HG03103 (cell line): ENCODE measurements at regions not wholly inside any gene's neighbourhood (a gene's known extent, or its start where the extent isn't known, plus 50 kb on each side); places are given as distances from the start of the nearest gene placed in this dataset.
"Not testable (repeated sequence)": the region's sequence is repeated elsewhere in the genome, so short reads cannot be mapped to it uniquely, and the experiment has no call there.

Experiments
- ATAC-seq: cut with Tn5 transposase; IDR thresholded peaks from one replicate; pipeline ENCODE4 v1.9.1; 2021; ENCODE audit warnings: low read depth; ENCODE audit not compliant: unreplicated experiment

DNA sequence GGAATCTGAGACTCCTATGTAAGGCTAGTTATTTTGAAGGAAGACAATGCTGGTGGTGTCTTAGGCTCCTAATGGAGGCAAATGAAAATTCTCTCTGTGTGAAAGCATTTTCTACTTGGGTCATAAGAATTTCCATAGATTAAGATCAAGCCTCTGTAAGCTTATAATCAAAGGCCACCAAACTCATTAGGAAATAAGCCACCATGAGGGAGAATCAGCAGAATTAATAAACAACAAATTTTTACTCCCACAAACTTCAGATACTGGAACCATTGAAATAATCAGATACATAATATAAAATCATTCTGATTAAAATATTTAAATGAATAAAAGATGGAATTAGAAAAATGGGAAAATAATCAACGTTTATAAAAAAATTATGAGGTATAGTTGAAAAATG is 178.7 kb downstream of the NPIPA8 start:
- not testable (repeated sequence) for ATAC-seq

GRCh38 chr16:18152832-18153231 is 183.7 kb downstream of the NPIPA8 start:
- ATAC-seq = not testable (repeated sequence)

GRCh38 chr16:18148132-18148531 is 188.4 kb downstream of the NPIPA8 start:
- not testable (repeated sequence) for ATAC-seq

- ATAC-seq = not testable (repeated sequence)
Observed at GRCh38 chr16:18146601-18147142, 189.9 kb downstream of the NPIPA8 start.

GRCh38 chr16:18142066-18142465 is 194.5 kb downstream of the NPIPA8 start:
- ATAC-seq = not testable (repeated sequence)

DNA sequence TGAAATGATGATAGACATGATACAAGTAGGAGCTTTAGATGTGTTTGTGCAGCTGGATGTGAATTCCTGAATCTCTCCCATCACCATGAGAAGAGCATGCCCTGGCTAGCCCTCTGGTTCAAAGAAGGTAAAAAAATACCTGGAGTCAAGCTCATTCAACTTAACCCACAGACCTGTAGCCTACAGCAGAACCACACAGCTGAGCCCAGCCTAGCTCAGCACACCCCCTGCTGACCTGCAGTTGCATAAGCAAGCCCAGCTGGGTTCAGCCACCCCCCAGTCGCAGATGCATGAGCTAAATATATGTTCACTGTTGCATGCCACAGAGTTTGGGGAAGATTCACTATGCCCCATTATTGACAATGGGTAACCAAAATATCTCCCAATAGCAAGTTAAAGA is 200.2 kb downstream of the NPIPA8 start:
- not testable (repeated sequence) for ATAC-seq

DNA sequence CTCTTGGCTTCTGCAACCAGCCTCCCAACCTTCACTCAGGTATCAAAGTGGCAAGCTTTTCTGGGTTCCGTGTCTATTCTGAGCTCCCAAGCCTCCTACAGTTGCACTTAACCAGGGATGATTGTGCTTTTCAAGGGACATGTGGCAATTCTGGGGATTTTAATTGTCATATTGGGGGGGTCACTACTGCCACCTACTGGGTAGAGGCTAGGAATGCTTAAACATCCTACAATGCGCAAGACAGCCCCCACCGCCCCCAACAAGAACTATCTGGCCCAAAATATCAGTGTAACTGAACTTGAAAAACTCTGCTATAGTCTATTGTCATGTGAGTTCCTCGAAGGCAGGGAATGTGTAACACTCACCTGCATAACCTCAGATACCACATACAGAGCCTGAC is 201.5 kb downstream of the NPIPA8 start:
- not testable (repeated sequence) for ATAC-seq

DNA sequence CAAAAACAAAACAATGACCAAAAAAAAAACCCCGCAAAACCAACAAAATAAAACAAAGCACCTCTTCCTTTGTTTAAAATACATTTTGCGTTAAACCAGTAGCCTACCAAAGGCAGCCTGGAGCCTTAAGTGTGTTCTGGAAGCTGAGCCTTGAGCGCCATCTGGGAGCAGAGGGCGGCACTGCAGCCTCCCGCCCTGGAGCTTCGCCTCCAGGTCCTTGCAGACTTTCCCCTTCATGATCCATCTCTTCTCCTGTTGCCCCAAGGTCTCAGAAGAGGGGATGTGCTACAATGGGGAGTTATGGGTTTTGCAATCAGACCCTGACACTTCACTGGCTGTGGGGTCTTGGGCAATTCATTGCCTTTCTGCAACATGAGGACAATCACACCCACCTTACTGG is 204.9 kb downstream of the NPIPA8 start:
- not testable (repeated sequence) for ATAC-seq

GRCh38 chr16:18130478-18131120 is 205.9 kb downstream of the NPIPA8 start:
- ATAC-seq = not testable (repeated sequence)

DNA sequence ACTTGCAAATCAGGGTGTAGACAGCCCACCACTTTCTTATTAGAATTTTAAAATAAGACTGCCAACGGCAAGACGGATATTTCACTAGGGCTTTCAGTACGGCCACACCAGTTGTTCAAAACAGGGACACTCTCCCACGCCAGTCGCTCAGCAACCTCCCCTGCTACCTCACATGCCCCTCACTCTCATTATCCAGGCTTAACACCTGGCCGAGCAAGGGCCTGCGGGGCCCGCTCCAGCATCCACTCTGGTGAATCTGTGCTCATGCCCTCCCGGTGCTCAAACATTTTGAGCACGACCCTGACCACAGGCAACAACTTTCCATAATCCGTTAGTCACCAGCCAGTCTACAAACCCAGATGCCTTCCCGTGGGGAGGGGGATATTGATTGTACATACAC is 209.5 kb downstream of the NPIPA8 start:
- not testable (repeated sequence) for ATAC-seq

DNA sequence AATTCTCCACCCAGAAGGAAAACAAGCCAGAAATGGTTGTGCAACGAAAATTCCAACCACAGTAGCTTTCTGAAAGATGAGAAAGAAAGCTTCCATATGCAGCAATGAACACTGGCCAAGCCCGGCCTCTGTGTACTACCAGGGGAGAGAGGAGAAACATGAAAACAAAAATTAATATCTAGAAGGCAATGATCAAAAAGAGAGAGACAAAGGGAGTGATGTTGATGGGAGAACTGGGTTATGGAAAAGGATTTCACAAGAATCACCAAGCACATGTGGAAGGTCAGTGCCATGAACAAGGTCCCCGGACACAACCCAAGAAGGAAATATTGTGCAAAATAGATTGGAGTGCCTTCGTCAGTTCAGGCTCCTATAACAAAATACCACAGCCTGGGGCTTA is 217.4 kb downstream of the NPIPA8 start:
- not testable (repeated sequence) for ATAC-seq

- ATAC-seq = not testable (repeated sequence)
Observed at GRCh38 chr16:18118684-18119083, 217.9 kb downstream of the NPIPA8 start.

- not testable (repeated sequence) for ATAC-seq
Observed at GRCh38 chr16:18118071-18118470, 218.5 kb downstream of the NPIPA8 start.

DNA sequence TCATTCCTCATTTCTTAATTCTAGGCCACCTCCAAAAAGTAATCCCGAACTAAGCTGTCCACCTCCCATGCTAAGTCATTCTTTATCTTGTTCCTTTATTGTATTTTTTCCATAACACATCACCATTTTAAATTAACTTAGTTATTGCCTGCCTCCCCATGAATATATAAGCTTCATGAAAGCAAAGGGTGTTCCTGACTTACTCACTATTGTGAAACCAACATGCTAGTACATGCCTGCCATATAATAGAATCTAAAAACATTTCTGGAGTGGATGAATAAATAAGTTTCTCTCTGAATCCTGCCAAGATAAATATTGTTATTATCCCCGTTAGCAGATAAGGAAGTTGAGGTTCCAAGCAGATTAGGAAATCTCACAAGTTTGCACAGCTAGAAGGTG is 232.1 kb downstream of the NPIPA8 start:
- ATAC-seq = not testable (repeated sequence)

GRCh38 chr16:18101077-18101476 is 235.5 kb downstream of the NPIPA8 start:
- not testable (repeated sequence) for ATAC-seq

DNA sequence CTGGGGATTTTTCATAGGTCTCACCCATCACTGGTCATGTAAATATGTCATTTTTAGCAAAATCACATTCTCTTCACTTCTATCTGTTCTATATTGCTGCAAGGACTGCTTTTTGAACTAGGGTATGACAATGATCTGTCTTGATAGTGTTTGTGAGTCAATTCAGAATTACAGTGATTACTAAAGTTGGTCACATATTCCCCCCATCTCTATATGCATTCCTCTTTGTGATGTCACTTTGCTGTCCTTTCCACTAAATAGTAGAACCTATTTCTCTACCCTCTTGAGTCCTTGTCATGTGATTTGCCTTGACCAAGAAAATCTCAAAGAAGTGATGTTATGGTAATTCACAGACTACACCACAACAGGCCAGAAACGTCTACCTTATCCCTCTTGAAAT is 243.9 kb downstream of the NPIPA8 start:
- not testable (repeated sequence) for ATAC-seq

GRCh38 chr16:18080658-18081363 is 255.7 kb downstream of the NPIPA8 start:
- ATAC-seq = not testable (repeated sequence)

- ATAC-seq = not testable (repeated sequence)
Observed at GRCh38 chr16:18077910-18078309, 258.6 kb downstream of the NPIPA8 start.

GRCh38 chr16:18072161-18072560 is 264.4 kb downstream of the NPIPA8 start:
- no peak for ATAC-seq

GRCh38 chr16:18069683-18070082 is 266.9 kb downstream of the NPIPA8 start:
- no peak for ATAC-seq

GRCh38 chr16:18068477-18068876 is 268.1 kb downstream of the NPIPA8 start:
- no peak for ATAC-seq

GRCh38 chr16:18062713-18063112 is 273.8 kb downstream of the NPIPA8 start:
- no peak for ATAC-seq
